DND-41 (cell line): ENCODE measurements at regions not wholly inside any gene's neighbourhood (a gene's known extent, or its start where the extent isn't known, plus 50 kb on each side); places are given as distances from the start of the nearest gene placed in this dataset.
"Not testable (repeated sequence)": the region's sequence is repeated elsewhere in the genome, so short reads cannot be mapped to it uniquely, and the experiment has no call there.

Experiments used
- ATAC-seq: fragments of 200-7000 bp; cut with Tn5 transposase; 3 replicates; pipeline ENCODE4 v1.9.1; 2021; ENCODE audit warnings: low read depth; ENCODE audit not compliant: insufficient read depth
- DNase-seq: peaks from one replicate; pipeline ENCODE4 v3.0.0-alpha.2; 2020
- H2AFZ ChIP-seq: 2 replicates; pipeline ENCODE4 v1.6.0; 2012; ENCODE audit warnings: low read depth, low read length
- H3K27ac ChIP-seq: 2 replicates; pipeline ENCODE4 v1.5.1; 2012; ENCODE audit warnings: low read length, inconsistent platforms
- H3K27me3 ChIP-seq: fragments of 200-600 bp; sonication (generic); 2 replicates; pipeline ENCODE4 v1.6.0; 2012; ENCODE audit warnings: low read length, mild to moderate bottlenecking, inconsistent platforms; ENCODE audit not compliant: insufficient read depth, poor library complexity
- H3K36me3 ChIP-seq: 2 replicates; pipeline ENCODE4 v1.5.1; 2012; ENCODE audit warnings: low read length, inconsistent platforms; ENCODE audit not compliant: insufficient read depth
- H3K4me1 ChIP-seq: 2 replicates; pipeline ENCODE4 v1.5.1; 2012; ENCODE audit warnings: mild to moderate bottlenecking, low read length; ENCODE audit not compliant: insufficient read depth
- H3K4me2 ChIP-seq: 2 replicates; pipeline ENCODE4 v1.6.0; 2012; ENCODE audit warnings: mild to moderate bottlenecking, moderate library complexity, low read length, inconsistent platforms; ENCODE audit not compliant: insufficient read depth
- H3K4me3 ChIP-seq, 2 experiments: fragments of 200-600 bp in 1 of 2; shearing (Covaris generic) in 1 of 2; 2 replicates each; pipeline ENCODE4 v1.5.1; 2012 to 2016; ENCODE audit warnings: inconsistent platforms in 2 of 2, low read length in 2 of 2, mild to moderate bottlenecking in 2 of 2, low read depth in 1 of 2, moderate library complexity in 1 of 2
- H3K79me2 ChIP-seq: 2 replicates; pipeline ENCODE4 v1.6.0; 2012; ENCODE audit warnings: low read length, inconsistent platforms; ENCODE audit not compliant: insufficient read depth
- H3K9ac ChIP-seq: 2 replicates; pipeline ENCODE4 v1.6.0; 2012; ENCODE audit warnings: low read depth, mild to moderate bottlenecking, inconsistent platforms, low read length, moderate library complexity
- H3K9me3 ChIP-seq: 2 replicates; pipeline ENCODE4 v1.5.1; 2012; ENCODE audit warnings: low read length, moderate library complexity, mild to moderate bottlenecking, inconsistent platforms; ENCODE audit not compliant: insufficient read depth, severe bottlenecking
- H4K20me1 ChIP-seq: 2 replicates; pipeline ENCODE4 v1.6.0; 2012; ENCODE audit warnings: low read length; ENCODE audit not compliant: insufficient read depth
- CTCF ChIP-seq: IDR thresholded peaks from 2 replicates; pipeline ENCODE4 v1.5.1; 2012; ENCODE audit warnings: borderline replicate concordance, low read length, moderate library complexity, mild to moderate bottlenecking; ENCODE audit not compliant: poor library complexity, severe bottlenecking; ENCODE audit errors: extremely low read depth
- EZH2 ChIP-seq: IDR thresholded peaks from 3 replicates; pipeline ENCODE4 v1.6.1; 2012; ENCODE audit warnings: borderline replicate concordance, low read depth, mild to moderate bottlenecking, moderate library complexity, low read length, inconsistent platforms; ENCODE audit not compliant: severe bottlenecking

- no peak overlapping the region for H3K4me2 ChIP-seq
- no peaks in the 10 kb centered on the region for H3K4me1 ChIP-seq
- H4K20me1 ChIP-seq, result no peaks in the 10 kb centered on the region
- H3K27ac ChIP-seq, result no peak overlapping the region
- no peak overlapping the region for H2AFZ ChIP-seq
- no peaks in the 10 kb centered on the region for H3K27me3 ChIP-seq
- no peak for TF ChIP-seq EZH2
- TF ChIP-seq CTCF, result no peak
- no peak overlapping the region for H3K9ac ChIP-seq
- no peaks in the 10 kb centered on the region for H3K36me3 ChIP-seq
- no peak overlapping the region for H3K4me3 ChIP-seq
- no peaks in the 10 kb centered on the region for H3K9me3 ChIP-seq
- H3K79me2 ChIP-seq, result no peaks in the 10 kb centered on the region
- no peak for DNase-seq
- no peak for ATAC-seq
These were observed 142.5 kb upstream of the MSX2 start for GRCh38 chr5:174581894-174582293.

- no peak overlapping the region for H3K27ac ChIP-seq
- TF ChIP-seq CTCF (no peak), EZH2 (no peak)
- H3K9ac ChIP-seq, result no peak overlapping the region
- no peaks in the 10 kb centered on the region for H3K36me3 ChIP-seq
- no peaks in the 10 kb centered on the region for H3K9me3 ChIP-seq
- no peak overlapping the region for H2AFZ ChIP-seq
- no peak for DNase-seq
- H3K79me2 ChIP-seq, result no peaks in the 10 kb centered on the region
- no peak overlapping the region for H3K4me3 ChIP-seq
- no peaks in the 10 kb centered on the region for H3K27me3 ChIP-seq
- no peak for ATAC-seq
- no peaks in the 10 kb centered on the region for H4K20me1 ChIP-seq
- H3K4me2 ChIP-seq, result no peak overlapping the region
- no peaks in the 10 kb centered on the region for H3K4me1 ChIP-seq
These were observed 141.3 kb upstream of the MSX2 start for GRCh38 chr5:174583071-174583470.

GRCh38 chr5:174585472-174585871 is 138.9 kb upstream of the MSX2 start:
- no peaks in the 10 kb centered on the region for H4K20me1 ChIP-seq
- no peak for ATAC-seq
- no peaks in the 10 kb centered on the region for H3K9me3 ChIP-seq
- no peak overlapping the region for H3K27ac ChIP-seq
- H3K9ac ChIP-seq, result no peak overlapping the region
- H3K4me2 ChIP-seq, result no peak overlapping the region
- H3K36me3 ChIP-seq, result no peaks in the 10 kb centered on the region
- H3K4me1 ChIP-seq, result no peaks in the 10 kb centered on the region
- H3K79me2 ChIP-seq, result no peaks in the 10 kb centered on the region
- TF ChIP-seq CTCF, result no peak
- TF ChIP-seq EZH2, result no peak
- no peak overlapping the region for H3K4me3 ChIP-seq
- H2AFZ ChIP-seq, result no peak overlapping the region
- no peaks in the 10 kb centered on the region for H3K27me3 ChIP-seq
- no peak for DNase-seq

- H3K36me3 ChIP-seq, H3K4me1 ChIP-seq, H3K9ac ChIP-seq, DNase-seq, ATAC-seq, H3K27me3 ChIP-seq, H3K4me2 ChIP-seq, H2AFZ ChIP-seq, H3K79me2 ChIP-seq, H3K9me3 ChIP-seq, H3K4me3 ChIP-seq, H4K20me1 ChIP-seq, H3K27ac ChIP-seq: not testable (repeated sequence)
These were observed 138.2 kb upstream of the MSX2 start for GRCh38 chr5:174586163-174586562.
